Fibroblast of pulmonary artery (primary cell): ENCODE measurements at regions not wholly inside any gene's neighbourhood (a gene's known extent, or its start where the extent isn't known, plus 50 kb on each side); places are given as distances from the start of the nearest gene placed in this dataset.

ENCODE experiments used
- DNase-seq: peaks from one replicate; pipeline ENCODE4 v3.0.0-alpha.2; 2010; ENCODE audit warnings: low read depth
- H3K4me3 ChIP-seq: replicated peaks from 2 replicates; pipeline ENCODE4 v1.5.1; 2011; ENCODE audit warnings: low read depth, mild to moderate bottlenecking, control low read depth, low read length, moderate library complexity
- CTCF ChIP-seq: IDR thresholded peaks from 2 replicates; pipeline ENCODE4 v1.5.1; 2011; ENCODE audit warnings: mild to moderate bottlenecking, control low read depth, low read length, inconsistent platforms; ENCODE audit errors: missing control alignments

DNA sequence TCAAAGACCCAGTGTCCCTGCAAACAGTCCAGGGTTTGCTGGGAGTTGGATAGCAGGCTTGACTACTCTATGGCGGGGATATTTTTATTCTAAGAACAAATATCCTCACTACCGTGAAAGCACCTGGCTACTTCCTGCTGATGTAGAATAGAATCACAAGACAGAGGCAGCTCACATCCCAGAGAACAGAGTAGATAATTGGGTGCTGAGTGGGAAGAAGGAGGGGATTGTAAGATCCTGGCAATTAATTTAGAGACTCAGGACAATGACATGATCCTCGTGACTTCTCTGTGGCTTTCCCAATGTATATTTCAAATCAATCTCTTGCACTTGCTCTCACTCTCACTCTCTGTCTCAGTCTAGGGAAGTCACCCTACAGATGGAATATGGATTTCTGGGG, 341.9 kb upstream of the DCC start:
- no peak for TF ChIP-seq CTCF
- no peak for DNase-seq
- H3K4me3 ChIP-seq: no peak overlapping the region

GRCh38 chr18:51998711-51999110, 341.3 kb upstream of the DCC start:
- no peak overlapping the region for H3K4me3 ChIP-seq
- no peak for TF ChIP-seq CTCF
- DNase-seq: no peak

DNA sequence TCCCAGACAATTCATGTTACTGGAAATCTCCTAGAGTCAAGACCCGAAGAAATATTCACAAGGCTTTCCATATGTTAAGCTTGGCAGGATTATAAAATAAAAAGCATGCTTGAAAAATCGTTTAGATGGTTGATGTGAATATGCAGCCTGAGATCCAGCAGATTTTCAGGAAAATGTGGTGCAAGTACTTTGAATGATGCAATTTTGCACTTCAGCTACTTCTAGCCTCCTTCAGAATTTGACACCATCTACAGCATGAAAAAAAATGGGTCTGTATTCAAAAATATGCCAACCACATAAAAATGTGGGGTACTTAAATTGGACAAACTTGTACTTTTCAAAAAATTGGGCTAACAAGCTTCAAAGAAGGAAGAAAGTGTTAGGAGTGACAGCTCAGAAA, 340.6 kb upstream of the DCC start:
- H3K4me3 ChIP-seq: no peak overlapping the region
- TF ChIP-seq CTCF: no peak
- no peak for DNase-seq

DNA sequence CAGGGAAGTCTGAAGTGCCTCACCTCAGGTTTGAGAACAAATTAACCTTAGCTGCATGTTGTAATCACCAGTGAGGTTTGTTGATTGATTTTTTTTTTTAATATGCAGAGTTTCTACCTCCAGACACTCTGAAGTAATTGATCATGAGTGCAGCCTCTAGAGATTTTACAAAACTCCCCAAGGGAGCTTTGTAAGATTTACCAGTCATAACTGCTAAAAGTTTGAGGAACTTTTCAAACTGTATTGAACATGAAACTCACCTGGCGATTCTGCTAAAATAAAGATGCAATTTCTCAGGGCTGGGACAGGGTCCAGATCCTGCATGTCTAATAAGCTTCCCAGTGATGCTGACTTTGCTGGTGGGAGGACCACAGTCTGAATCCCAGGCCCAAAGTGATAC, 339.6 kb upstream of the DCC start:
- no peak for TF ChIP-seq CTCF
- no peak overlapping the region for H3K4me3 ChIP-seq
- DNase-seq: no peak

- H3K4me3 ChIP-seq: no peak overlapping the region
- TF ChIP-seq CTCF: no peak
- no peak for DNase-seq
Observed at GRCh38 chr18:52001106-52001505, 338.9 kb upstream of the DCC start.

- no peak for DNase-seq
- H3K4me3 ChIP-seq: no peak overlapping the region
- TF ChIP-seq CTCF: no peak
Observed at GRCh38 chr18:52002600-52002999, 337.4 kb upstream of the DCC start.

GRCh38 chr18:52007105-52007504, 332.9 kb upstream of the DCC start:
- DNase-seq: no peak
- no peak for TF ChIP-seq CTCF

More at GRCh38 chr18:52007105-52007504, 332.9 kb upstream of the DCC start:
- no peak overlapping the region for H3K4me3 ChIP-seq
